Breast epithelium (tissue), 3 donors: ENCODE measurements at regions not wholly inside any gene's neighbourhood (a gene's known extent, or its start where the extent isn't known, plus 50 kb on each side); places are given as distances from the start of the nearest gene placed in this dataset.

Source experiments
- POLR2A ChIP-seq: fragments of 450-650 bp; IDR thresholded peaks from one replicate; pipeline ENCODE4 v1.6.1; 2016; ENCODE audit warnings: antibody characterized with exemption, mild to moderate bottlenecking, moderate library complexity
- TF ChIP-seq, protein P1 (sequence below), 3 donors: fragments of 450-650 bp; IDR thresholded peaks; one replicate each; pipeline ENCODE4 v1.5.1; 2016 to 2017; ENCODE audit warnings: antibody characterized with exemption in 3 of 3, mild to moderate bottlenecking in 3 of 3, moderate library complexity in 3 of 3

DNA sequence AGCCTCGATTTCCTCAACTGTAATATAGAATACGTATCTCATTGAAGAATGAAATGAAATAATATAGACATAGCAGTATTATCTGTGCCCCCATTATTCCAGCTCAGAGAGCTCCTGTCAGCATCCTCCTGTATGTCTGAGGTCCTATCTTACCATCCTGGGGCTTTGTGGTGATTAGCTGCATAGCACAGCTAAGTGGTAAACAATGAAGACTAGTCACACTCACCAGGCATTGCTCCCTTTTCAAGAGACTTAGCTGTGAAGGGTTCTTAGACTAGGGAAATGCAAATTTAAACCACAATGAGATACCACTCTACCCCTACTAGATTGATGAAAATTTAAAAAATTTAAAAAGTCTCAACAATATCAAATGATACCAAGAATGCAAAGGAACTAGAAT lies 172.9 kb downstream of the SLC39A8 start:
- no peak for TF ChIP-seq POLR2A
- TF ChIP-seq, protein P1, sequence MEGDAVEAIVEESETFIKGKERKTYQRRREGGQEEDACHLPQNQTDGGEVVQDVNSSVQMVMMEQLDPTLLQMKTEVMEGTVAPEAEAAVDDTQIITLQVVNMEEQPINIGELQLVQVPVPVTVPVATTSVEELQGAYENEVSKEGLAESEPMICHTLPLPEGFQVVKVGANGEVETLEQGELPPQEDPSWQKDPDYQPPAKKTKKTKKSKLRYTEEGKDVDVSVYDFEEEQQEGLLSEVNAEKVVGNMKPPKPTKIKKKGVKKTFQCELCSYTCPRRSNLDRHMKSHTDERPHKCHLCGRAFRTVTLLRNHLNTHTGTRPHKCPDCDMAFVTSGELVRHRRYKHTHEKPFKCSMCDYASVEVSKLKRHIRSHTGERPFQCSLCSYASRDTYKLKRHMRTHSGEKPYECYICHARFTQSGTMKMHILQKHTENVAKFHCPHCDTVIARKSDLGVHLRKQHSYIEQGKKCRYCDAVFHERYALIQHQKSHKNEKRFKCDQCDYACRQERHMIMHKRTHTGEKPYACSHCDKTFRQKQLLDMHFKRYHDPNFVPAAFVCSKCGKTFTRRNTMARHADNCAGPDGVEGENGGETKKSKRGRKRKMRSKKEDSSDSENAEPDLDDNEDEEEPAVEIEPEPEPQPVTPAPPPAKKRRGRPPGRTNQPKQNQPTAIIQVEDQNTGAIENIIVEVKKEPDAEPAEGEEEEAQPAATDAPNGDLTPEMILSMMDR (IDR thresholded peaks at IDR 0.05), result no peak
